Fibroblast of the conjunctiva (primary cell): ENCODE measurements at regions not wholly inside any gene's neighbourhood (a gene's known extent, or its start where the extent isn't known, plus 50 kb on each side); places are given as distances from the start of the nearest gene placed in this dataset.

Experiments
- DNase-seq: peaks from one replicate; pipeline ENCODE4 v3.0.0-alpha.2; 2010; ENCODE audit warnings: low read depth

- DNase-seq = no peak
Measured at GRCh38 chr13:109858319-109858718, 71.9 kb upstream of the IRS2 start.

- DNase-seq = no peak
Measured at GRCh38 chr13:109857803-109858202, 71.4 kb upstream of the IRS2 start.

GRCh38 chr13:109857325-109857724 is 70.9 kb upstream of the IRS2 start:
- no peak for DNase-seq

DNA sequence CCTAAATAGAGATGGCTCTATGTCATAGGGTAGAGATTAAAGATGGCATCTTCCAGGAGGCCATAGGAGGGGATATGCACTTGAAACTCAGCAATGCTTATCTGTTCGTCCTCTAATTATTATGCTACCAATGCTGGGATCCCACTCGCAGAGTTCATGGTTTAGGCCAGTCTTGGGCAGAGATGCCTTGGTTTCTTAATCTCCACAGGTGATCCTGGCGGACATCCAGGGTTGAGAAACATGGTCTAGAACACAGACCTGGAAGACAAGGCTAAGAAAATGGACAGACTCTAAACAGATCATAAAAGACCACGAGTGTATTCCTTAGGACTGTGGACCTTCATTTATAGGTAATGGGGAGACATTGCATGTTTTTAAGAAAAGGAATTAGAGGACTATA is 70.0 kb upstream of the IRS2 start:
- no peak for DNase-seq

DNA sequence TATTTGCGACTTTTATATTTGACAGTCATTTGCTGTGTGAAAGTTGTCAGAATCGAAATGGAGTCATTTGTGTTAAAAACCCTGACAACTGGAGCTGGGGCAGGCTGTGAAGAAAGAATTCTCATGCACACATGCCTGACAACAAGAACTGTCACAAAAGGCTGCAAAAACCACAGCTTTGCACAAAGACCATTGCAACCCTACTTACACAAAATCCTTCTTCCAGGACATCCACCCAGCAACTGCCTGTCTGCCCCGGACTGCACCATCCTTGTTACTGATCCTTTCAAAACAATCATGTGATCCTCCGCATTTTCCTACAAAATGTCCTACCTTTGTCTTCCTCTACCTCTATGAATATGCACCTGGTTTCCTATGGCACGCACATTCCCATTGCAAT is 66.8 kb upstream of the IRS2 start:
- DNase-seq = no peak

GRCh38 chr13:109846185-109846584 is 59.8 kb upstream of the IRS2 start:
- DNase-seq = no peak

GRCh38 chr13:109844396-109844795 is 58.0 kb upstream of the IRS2 start:
- peak; percentile 17 for DNase-seq

- no peak for DNase-seq
Measured at GRCh38 chr13:109843695-109844094, 57.3 kb upstream of the IRS2 start.

- no peak for DNase-seq
Measured at GRCh38 chr13:109842212-109842920, 56.0 kb upstream of the IRS2 start.

DNA sequence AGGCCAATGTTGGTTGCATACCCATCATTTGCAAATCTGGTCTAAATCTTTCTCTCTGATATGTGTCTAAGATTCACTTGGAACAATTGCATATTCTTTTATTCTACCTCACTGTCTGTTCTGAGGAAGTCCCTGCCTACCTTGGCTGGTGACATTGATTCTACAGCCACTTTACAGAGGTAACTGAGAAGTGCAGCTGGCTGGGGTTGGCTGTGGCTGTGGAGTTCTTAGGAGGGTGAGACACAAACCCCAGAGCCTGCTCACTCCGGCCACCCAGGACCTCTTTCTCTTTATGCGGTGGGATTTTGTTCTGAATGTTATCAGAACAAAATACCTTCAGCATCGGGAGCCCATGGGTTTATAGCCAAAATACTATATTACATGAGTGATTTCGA is 54.5 kb upstream of the IRS2 start:
- no peak for DNase-seq

GRCh38 chr13:109840201-109840892 is 54.0 kb upstream of the IRS2 start:
- DNase-seq = no peak

DNA sequence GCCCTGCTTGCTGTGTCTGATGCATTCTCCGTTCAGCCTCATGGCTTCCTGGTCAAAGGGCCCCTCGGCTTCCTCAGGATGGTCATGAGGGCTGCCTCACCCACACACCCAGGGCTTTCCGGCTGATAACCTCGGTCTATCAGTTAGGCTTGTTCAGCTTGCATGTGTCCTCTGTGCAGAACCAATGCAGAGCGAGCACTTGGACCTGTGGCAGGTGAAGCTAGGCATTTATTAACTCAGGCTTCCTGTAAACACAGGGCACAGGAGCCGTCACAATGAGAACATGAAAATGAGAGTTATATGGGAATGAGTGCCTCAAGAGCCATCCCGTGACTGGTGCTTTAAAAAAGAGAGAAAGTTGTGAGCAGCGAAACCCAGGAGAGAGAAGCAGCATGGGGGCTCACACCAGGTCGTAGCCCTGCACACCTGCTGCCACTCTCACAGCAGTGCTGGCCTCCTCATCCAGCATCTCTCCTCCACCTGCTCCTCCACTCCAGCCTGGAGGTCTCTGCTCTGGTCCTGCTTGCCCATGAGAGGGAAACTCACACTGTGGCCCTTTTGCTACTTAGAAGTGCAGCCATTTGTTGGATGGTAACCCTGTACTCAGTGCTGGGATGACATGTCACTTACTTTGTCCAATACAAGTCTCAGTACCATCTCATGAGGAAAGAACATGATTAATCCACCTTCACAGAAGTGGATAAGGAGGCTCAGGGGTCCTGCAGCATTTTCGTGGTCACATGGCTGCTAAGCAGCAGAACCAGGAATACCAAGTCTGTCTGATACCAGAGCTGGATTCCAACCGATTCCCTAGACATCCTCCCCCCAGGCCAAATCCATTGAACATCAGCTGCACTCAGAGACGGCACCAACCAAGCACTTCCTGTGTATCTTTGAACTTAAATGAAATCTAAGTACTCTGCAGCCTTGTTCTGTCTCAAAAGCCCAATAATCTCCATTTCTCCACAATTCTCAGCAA is 50.5 kb upstream of the IRS2 start:
- DNase-seq = no peak
